ENCODE measurements at regions not wholly inside any gene's neighbourhood (a gene's known extent, or its start where the extent isn't known, plus 50 kb on each side); places are given as distances from the start of the nearest gene placed in this dataset.

GRCh38 chr11:32172041-32172847, 81.4 kb downstream of the RCN1 start:
- Histone ChIP-seq H3K4me3 (ENCODE audit: low read length) (no peak overlapping the region), H3K9me3 (ENCODE audit: control insufficient read depth in 2 of 3, low read length in 3 of 3) (no peaks in the 10 kb centered on the region), H3K27ac (ENCODE audit: low read depth, low read length) (no peak overlapping the region), H3K27me3 (ENCODE audit: control insufficient read depth in 2 of 2, insufficient read depth in 2 of 2, low read length in 2 of 2) (peaks cover 0 to 3% of the 10 kb centered on the region in 2 donors), H3K36me3 (ENCODE audit: control insufficient read depth in 2 of 3, insufficient read depth in 3 of 3, low read length in 3 of 3) (no peaks in the 10 kb centered on the region), H3K4me1 (ENCODE audit: control insufficient read depth in 2 of 2, insufficient read depth in 2 of 2, low read length in 2 of 2) (no peaks in the 10 kb centered on the region)
- no peaks in the 10 kb centered on the region for H3K36me3 Mint-ChIP-seq
- CTCF ChIA-PET, result interaction anchor here (0.9 kb wide), 1 partner anchor 118 kb away, joined by 3 read pairs; no protein-coding TSS in a partner anchor
- no peak overlapping the region for H3K27ac Mint-ChIP-seq
- peak overlapping the region in 3 of 10 donors; percentile 2 to 46 (median 23) for H3K4me3 Mint-ChIP-seq
- POLR2A ChIA-PET, result no interaction called here
- H3K27me3 Mint-ChIP-seq, result peaks cover 0 to 5% (median 4%) of the 10 kb centered on the region in 5 donors
- H3K9me3 Mint-ChIP-seq, result no peaks in the 10 kb centered on the region
- DNase-seq (no peak), ATAC-seq (no peak)
- H3K4me1 Mint-ChIP-seq, result peaks cover 7 to 37% (median 23%) of the 10 kb centered on the region in 7 donors
- intact Hi-C loops (cut with micrococcal nuclease), result loop anchor here in 1 of 2 donors (10.0 kb wide), 1 partner anchor 1067 kb away; no protein-coding TSS in a partner anchor

DNA sequence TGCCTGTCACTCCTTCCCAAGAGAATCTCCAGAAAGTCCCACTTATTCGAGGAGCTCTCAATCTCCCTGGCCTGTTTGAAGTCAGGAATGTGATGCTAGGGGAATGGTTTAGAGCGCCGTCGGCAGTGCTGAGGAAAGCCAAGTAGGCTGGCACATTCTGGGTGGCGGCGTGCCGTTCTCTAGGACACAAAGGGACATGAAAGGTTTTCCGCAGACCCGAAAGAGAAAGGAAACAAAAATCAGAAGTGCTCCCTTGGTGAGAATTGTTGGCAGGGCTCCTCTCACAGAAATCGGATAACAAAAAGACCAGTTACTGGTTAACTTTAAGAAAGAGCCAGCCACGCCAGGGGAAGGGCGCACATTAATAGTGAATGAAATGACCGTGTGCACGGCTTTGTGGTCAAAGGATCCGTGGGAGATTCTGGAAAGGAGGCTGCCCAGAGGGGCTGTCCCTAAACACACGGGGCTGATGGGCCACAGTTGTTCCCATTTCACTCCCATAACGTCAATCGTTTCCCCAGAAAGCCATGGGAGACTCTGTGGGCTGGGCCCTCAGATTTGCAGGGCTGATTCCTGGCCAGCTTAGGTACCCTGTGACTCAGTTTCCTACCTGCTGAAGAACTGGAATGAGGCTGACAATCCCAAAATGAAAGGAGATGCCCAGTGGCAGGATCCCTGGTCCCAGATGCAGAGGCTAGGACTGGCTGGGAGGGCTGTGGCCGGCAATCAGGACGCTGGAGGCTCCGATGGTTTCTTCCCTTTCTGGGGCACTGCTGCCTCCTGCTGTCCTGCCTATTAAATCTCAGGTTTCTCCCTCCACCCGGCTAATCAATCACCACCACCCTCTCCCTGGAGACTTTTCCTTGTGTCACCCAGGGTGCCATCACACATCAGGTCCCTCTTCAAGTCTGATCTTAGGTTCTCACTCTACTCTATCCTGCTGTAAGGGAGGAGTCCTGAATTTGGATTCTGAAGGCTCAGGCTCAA, 82.3 kb downstream of the RCN1 start:
- H3K27me3 ChIP-seq (ENCODE audit: control insufficient read depth in 2 of 2, insufficient read depth in 2 of 2, low read length in 2 of 2), result peaks cover 0 to 3% of the 10 kb centered on the region in 2 donors
- no peaks in the 10 kb centered on the region for H3K36me3 Mint-ChIP-seq
- peaks cover 7 to 37% (median 19%) of the 10 kb centered on the region in 7 donors for H3K4me1 Mint-ChIP-seq
- CTCF ChIA-PET, result interaction anchor here (1.7 kb wide), 1 partner anchor 122 kb away, joined by 4 read pairs; no protein-coding TSS in a partner anchor
- peaks cover 0 to 8% (median 5%) of the 10 kb centered on the region in 5 donors for H3K27me3 Mint-ChIP-seq
- H3K36me3 ChIP-seq (ENCODE audit: control insufficient read depth in 2 of 3, insufficient read depth in 3 of 3, low read length in 3 of 3), result no peaks in the 10 kb centered on the region
- H3K9me3 Mint-ChIP-seq, result no peaks in the 10 kb centered on the region
- no peaks in the 10 kb centered on the region for H3K9me3 ChIP-seq (ENCODE audit: control insufficient read depth in 2 of 3, low read length in 3 of 3)
- no peak overlapping the region for H3K4me3 Mint-ChIP-seq
- DNase-seq, result peak in 1 of 9 donors; percentile 7
- ATAC-seq, result no peak
- H3K4me1 ChIP-seq (ENCODE audit: control insufficient read depth in 2 of 2, insufficient read depth in 2 of 2, low read length in 2 of 2), result no peaks in the 10 kb centered on the region
- no peak overlapping the region for H3K27ac ChIP-seq (ENCODE audit: low read depth, low read length)
- intact Hi-C loops (cut with micrococcal nuclease), result loop anchor here in 1 of 2 donors (10.0 kb wide), 1 partner anchor 1068 kb away; no protein-coding TSS in a partner anchor
- H3K4me3 ChIP-seq (ENCODE audit: low read length), result no peak overlapping the region
- H3K27ac Mint-ChIP-seq, result no peak overlapping the region
- POLR2A ChIA-PET, result no interaction called here

GRCh38 chr11:32173977-32174376, 83.1 kb downstream of the RCN1 start:
- Histone ChIP-seq H3K9me3 (ENCODE audit: control insufficient read depth in 2 of 3, low read length in 3 of 3) (no peaks in the 10 kb centered on the region), H3K36me3 (ENCODE audit: control insufficient read depth in 2 of 3, insufficient read depth in 3 of 3, low read length in 3 of 3) (no peaks in the 10 kb centered on the region), H3K27ac (ENCODE audit: low read depth, low read length) (no peak overlapping the region), H3K27me3 (ENCODE audit: control insufficient read depth in 2 of 2, insufficient read depth in 2 of 2, low read length in 2 of 2) (peaks cover 0 to 3% of the 10 kb centered on the region in 2 donors), H3K4me1 (ENCODE audit: control insufficient read depth in 2 of 2, insufficient read depth in 2 of 2, low read length in 2 of 2) (no peaks in the 10 kb centered on the region), H3K4me3 (ENCODE audit: low read length) (no peak overlapping the region)
- CTCF ChIA-PET, result interaction anchor here (1.7 kb wide), 1 partner anchor 123 kb away, joined by 4 read pairs; no protein-coding TSS in a partner anchor
- POLR2A ChIA-PET, result no interaction called here
- Mint-ChIP-seq H3K27ac (no peak overlapping the region), H3K9me3 (peaks cover 0 to 1% (median 0%) of the 10 kb centered on the region in 11 donors), H3K4me1 (peaks cover 3 to 28% (median 11%) of the 10 kb centered on the region in 7 donors), H3K36me3 (no peaks in the 10 kb centered on the region), H3K27me3 (peaks cover 5 to 14% (median 11%) of the 10 kb centered on the region in 5 donors), H3K4me3 (no peak overlapping the region)
- DNase-seq, result no peak
- intact Hi-C loops (cut with micrococcal nuclease), result loop anchor here in 1 of 2 donors (10.0 kb wide), 1 partner anchor 1069 kb away; no protein-coding TSS in a partner anchor
- no peak for ATAC-seq

DNA sequence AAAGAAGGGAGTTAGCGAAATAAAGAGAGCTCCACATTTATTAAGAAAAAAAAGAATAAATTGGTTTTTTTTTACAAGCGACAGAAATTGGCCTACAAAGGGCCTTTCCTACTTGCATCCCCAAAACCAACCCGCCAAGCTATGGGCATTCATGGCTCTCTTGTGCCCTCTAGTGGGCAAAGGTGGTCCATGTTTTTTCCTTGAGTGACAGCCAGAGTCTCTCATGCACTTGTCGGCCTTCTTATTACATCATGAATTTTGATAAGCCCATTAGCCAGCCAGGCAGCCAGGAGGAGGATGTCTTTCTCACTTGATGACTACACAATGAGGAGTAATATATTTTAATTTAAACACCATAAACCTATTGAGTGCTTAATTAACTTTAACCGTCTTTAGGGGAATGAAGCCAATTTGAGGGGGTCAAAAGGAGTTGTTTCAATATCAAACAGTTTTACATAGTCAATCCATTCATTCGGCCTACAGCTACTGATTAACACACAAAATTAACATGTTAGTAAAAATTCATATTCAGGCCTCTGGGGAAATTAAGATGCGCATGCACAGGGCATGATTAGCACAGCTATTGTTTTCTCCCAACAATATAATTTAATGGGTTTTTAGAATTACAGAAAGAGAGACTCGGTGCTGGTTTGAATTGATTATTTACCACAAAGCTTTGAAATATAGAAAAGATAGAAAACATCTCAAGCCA, 85.5 kb downstream of the RCN1 start:
- no peaks in the 10 kb centered on the region for H3K4me1 ChIP-seq (ENCODE audit: control insufficient read depth in 2 of 2, insufficient read depth in 2 of 2, low read length in 2 of 2)
- POLR2A ChIA-PET, result no interaction called here
- ATAC-seq, result peak; percentile 85

DNA sequence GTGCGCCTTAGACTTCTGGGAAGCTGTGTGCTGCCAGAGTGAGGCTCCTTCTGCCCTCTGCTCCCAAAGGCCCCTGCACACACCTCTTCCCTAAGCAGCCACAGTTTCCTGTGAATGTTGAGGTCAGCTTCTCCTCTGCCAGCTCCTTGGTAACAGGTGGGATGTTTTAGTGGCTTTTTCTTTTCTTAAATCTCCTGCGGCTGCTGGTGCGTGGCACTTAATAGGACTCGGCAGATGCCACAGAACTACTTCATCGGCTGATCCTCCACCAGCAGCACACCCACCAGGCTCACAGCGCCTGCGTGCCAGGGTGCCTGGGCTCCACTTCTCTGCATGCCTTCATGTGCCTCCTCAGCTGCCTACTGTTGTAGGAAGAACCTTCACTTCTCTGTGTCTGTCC, 87.8 kb downstream of the RCN1 start:
- Histone ChIP-seq H3K9me3 (ENCODE audit: control insufficient read depth in 2 of 3, low read length in 3 of 3) (no peaks in the 10 kb centered on the region), H3K36me3 (ENCODE audit: control insufficient read depth in 2 of 3, insufficient read depth in 3 of 3, low read length in 3 of 3) (no peaks in the 10 kb centered on the region), H3K4me3 (ENCODE audit: low read length) (no peak overlapping the region), H3K27me3 (ENCODE audit: control insufficient read depth in 2 of 2, insufficient read depth in 2 of 2, low read length in 2 of 2) (peaks cover 3 to 5% of the 10 kb centered on the region in 2 donors), H3K27ac (ENCODE audit: low read depth, low read length) (no peak overlapping the region), H3K4me1 (ENCODE audit: control insufficient read depth in 2 of 2, insufficient read depth in 2 of 2, low read length in 2 of 2) (no peaks in the 10 kb centered on the region)
- DNase-seq (no peak), ATAC-seq (no peak)
- Mint-ChIP-seq H3K27me3 (peaks cover 10 to 18% (median 14%) of the 10 kb centered on the region in 5 donors), H3K4me1 (no peaks in the 10 kb centered on the region), H3K4me3 (no peak overlapping the region), H3K9me3 (peaks cover 0 to 1% (median 0%) of the 10 kb centered on the region in 11 donors), H3K27ac (peak overlapping the region in 1 of 9 donors; percentile 9), H3K36me3 (no peaks in the 10 kb centered on the region)
- intact Hi-C loops (cut with micrococcal nuclease), result loop anchor here (5.0 to 10.0 kb wide), 4 partner anchors 66 to 1074 kb away; no protein-coding TSS in a partner anchor
- CTCF ChIA-PET, result interaction anchor here (1.7 kb wide), 1 partner anchor 941 kb away, joined by 4 read pairs; no protein-coding TSS in a partner anchor
- POLR2A ChIA-PET, result no interaction called here

More for the DNA sequence above, 85.5 kb downstream of the RCN1 start:
- H3K27me3 Mint-ChIP-seq, result peaks cover 5 to 16% (median 14%) of the 10 kb centered on the region in 5 donors
- H3K4me1 Mint-ChIP-seq, result peaks cover 1 to 13% (median 1%) of the 10 kb centered on the region in 7 donors
- H3K9me3 Mint-ChIP-seq, result peaks cover 0 to 1% (median 0%) of the 10 kb centered on the region in 11 donors
- peak; percentile 50 to 81 (median 73) for DNase-seq
- CTCF ChIA-PET, result interaction anchor here (0.6 to 2.8 kb wide), 19 partner anchors 10 to 1103 kb away, joined by 3 to 40 read pairs (median 4); no protein-coding TSS in a partner anchor
- H3K27me3 ChIP-seq (ENCODE audit: control insufficient read depth in 2 of 2, insufficient read depth in 2 of 2, low read length in 2 of 2), result peaks cover 0 to 3% of the 10 kb centered on the region in 2 donors
- no peaks in the 10 kb centered on the region for H3K36me3 Mint-ChIP-seq
- no peaks in the 10 kb centered on the region for H3K36me3 ChIP-seq (ENCODE audit: control insufficient read depth in 2 of 3, insufficient read depth in 3 of 3, low read length in 3 of 3)
- H3K27ac ChIP-seq (ENCODE audit: low read depth, low read length), result no peak overlapping the region
- H3K4me3 Mint-ChIP-seq, result no peak overlapping the region
- no peak overlapping the region for H3K4me3 ChIP-seq (ENCODE audit: low read length)
- intact Hi-C loops (cut with micrococcal nuclease), result loop anchor here (1.0 to 10.0 kb wide), 10 partner anchors 64 to 1072 kb away; no protein-coding TSS in a partner anchor
- no peak overlapping the region for H3K27ac Mint-ChIP-seq
- H3K9me3 ChIP-seq (ENCODE audit: control insufficient read depth in 2 of 3, low read length in 3 of 3), result no peaks in the 10 kb centered on the region
